ENCODE measurements at regions not wholly inside any gene's neighbourhood (a gene's known extent, or its start where the extent isn't known, plus 50 kb on each side); places are given as distances from the start of the nearest gene placed in this dataset.

GRCh38 chr12:30437616-30438015 is 258.1 kb downstream of the IPO8 start:
- TF ChIP-seq CTCF (IDR thresholded peaks at IDR 0.05) = no peak
- no peak for TF ChIP-seq POLR2A (IDR thresholded peaks at IDR 0.05)

All from gastroesophageal sphincter (tissue), 3 donors.